HepG2 (cell line): ENCODE measurements at regions not wholly inside any gene's neighbourhood (a gene's known extent, or its start where the extent isn't known, plus 50 kb on each side); places are given as distances from the start of the nearest gene placed in this dataset.

Source experiments
- ATAC-seq: fragments of 200-7000 bp; cut with Tn5 transposase; 3 replicates; pipeline ENCODE4 v1.9.1; 2020; ENCODE audit warnings: mild to moderate bottlenecking, moderate library complexity
- BruUV-seq: library from RNA; stranded (reverse); fragments of 400-500 nt; replicated peaks from 2 replicates; lab custom pipeline; 2021; lab: Mats Ljungman, UMichigan
- CTCF ChIA-PET: fragments of 300-600 bp; formaldehyde crosslinking; extraction: SDS; loops from one replicate; lab custom pipeline; 2021; ENCODE audit warnings: low total read pairs, inconsistent platforms, low intra/inter-chr PET ratio; lab: Yijun Ruan, JAX
- POLR2A ChIA-PET: fragments of 350-600 bp; sonication (Branson Sonifier 250); formaldehyde crosslinking; loops from one replicate; lab custom pipeline; 2020; ENCODE audit warnings: antibody characterized with exemption, inconsistent platforms; lab: Yijun Ruan, JAX
- DNase-seq: peaks from one replicate; pipeline ENCODE4 v3.0.0-alpha.2; 2015; ENCODE audit warnings: low spot score
- FAIRE-seq: peaks from 3 replicates; lab custom pipeline; 2011; peaks lifted over from hg19 to GRCh38; lab: Jason Lieb, UNC
- H2AFZ ChIP-seq: one replicate; pipeline ENCODE4 v1.6.1; 2011; ENCODE audit warnings: low read length, inconsistent platforms
- H3K27ac ChIP-seq: fragments of 300-600 bp; 3 replicates; pipeline ENCODE4 v1.8.0; 2011; ENCODE audit warnings: mixed run types, mild to moderate bottlenecking, mixed read lengths, low read length, inconsistent platforms; ENCODE audit not compliant: insufficient read depth; ENCODE audit errors: extremely low read length
- H3K27me3 ChIP-seq, 2 experiments: fragments of 200-600 bp in 1 of 2; 2 replicates in 1 of 2; 3 replicates in 1 of 2; pipeline versions ENCODE4 v1.6.0 to v1.8.0; 2011; ENCODE audit warnings: low read length in 2 of 2, mild to moderate bottlenecking in 2 of 2, moderate library complexity in 2 of 2, inconsistent platforms in 1 of 2; ENCODE audit not compliant: insufficient read depth in 2 of 2, control insufficient read depth in 1 of 2
- H3K36me3 ChIP-seq, 2 experiments: fragments of 200-600 bp in 1 of 2; replicated peaks in 1 of 2; 2 replicates in 1 of 2; 3 replicates in 1 of 2; pipeline versions ENCODE4 v1.5.1 to v1.8.0; 2011; ENCODE audit warnings: low read length in 2 of 2, inconsistent platforms in 1 of 2; ENCODE audit not compliant: insufficient read depth in 2 of 2, control insufficient read depth in 1 of 2
- H3K4me1 ChIP-seq: 2 replicates; pipeline ENCODE4 v1.5.1; 2012; ENCODE audit warnings: low read length, inconsistent platforms; ENCODE audit not compliant: insufficient read depth
- H3K4me2 ChIP-seq: 2 replicates; pipeline ENCODE4 v1.6.0; 2011; ENCODE audit warnings: low read depth, low read length, inconsistent platforms
- H3K4me3 ChIP-seq, 3 experiments: fragments of 200-600 bp in 1 of 3; sonication (generic), shearing (Covaris generic) in 1 of 3; replicated peaks in 1 of 3; 2 replicates each; pipeline ENCODE4 v1.5.1; 2011 to 2016; ENCODE audit warnings: low read length in 3 of 3, inconsistent platforms in 2 of 3, low read depth in 2 of 3, mild to moderate bottlenecking in 2 of 3, control low read depth in 1 of 3, mixed read lengths in 1 of 3; ENCODE audit not compliant: insufficient read depth in 1 of 3
- H3K79me2 ChIP-seq: one replicate; pipeline ENCODE4 v1.6.1; 2011; ENCODE audit warnings: low read length, inconsistent platforms; ENCODE audit not compliant: insufficient read depth
- H3K9ac ChIP-seq: 2 replicates; pipeline ENCODE4 v1.6.0; 2011; ENCODE audit warnings: mild to moderate bottlenecking, low read depth, low read length, inconsistent platforms; ENCODE audit not compliant: insufficient read depth
- H3K9me3 ChIP-seq: 2 replicates; pipeline ENCODE4 v1.5.1; 2012; ENCODE audit warnings: mild to moderate bottlenecking, low read length
- H4K20me1 ChIP-seq: 2 replicates; pipeline ENCODE4 v1.6.0; 2011; ENCODE audit warnings: inconsistent platforms, mild to moderate bottlenecking, low read length, moderate library complexity; ENCODE audit not compliant: insufficient read depth
- FOXA1 ChIP-seq, 2 experiments: fragments of 450-650 bp in 1 of 2; sonication (generic) in 1 of 2; formaldehyde crosslinking in 1 of 2; IDR thresholded peaks; 2 replicates each; pipeline versions ENCODE4 v1.4.0 to v1.6.1; 2016 to 2020; ENCODE audit warnings: missing genetic modification reagents in 1 of 2
- KAT8 ChIP-seq: IDR thresholded peaks from 2 replicates; pipeline ENCODE4 v1.6.1; 2016; ENCODE audit warnings: missing genetic modification reagents, missing compliant biosample characterization
- RCOR2 ChIP-seq: IDR thresholded peaks from 2 replicates; pipeline ENCODE4 v1.6.1; 2016; ENCODE audit warnings: missing biosample characterization, missing genetic modification reagents
- RFXAP ChIP-seq: sonication (generic); formaldehyde crosslinking; IDR thresholded peaks from 2 replicates; pipeline ENCODE4 v1.4.0; 2020; ENCODE audit warnings: missing genetic modification reagents, borderline replicate concordance
- THAP9 ChIP-seq: sonication (generic); formaldehyde crosslinking; IDR thresholded peaks from 2 replicates; pipeline ENCODE4; 2020; ENCODE audit warnings: missing genetic modification reagents, mild to moderate bottlenecking, borderline replicate concordance
- ZBED4 ChIP-seq: sonication (generic); formaldehyde crosslinking; IDR thresholded peaks from 2 replicates; pipeline ENCODE4 v1.4.0; 2020; ENCODE audit warnings: missing genetic modification reagents, borderline replicate concordance
- ZBTB20 ChIP-seq: sonication (generic); formaldehyde crosslinking; IDR thresholded peaks from 2 replicates; pipeline ENCODE4 v1.8.1; 2023; ENCODE audit warnings: missing genetic modification reagents, low read depth, mild to moderate bottlenecking, borderline replicate concordance
- WGBS: methylation state at CpG from one replicate; pipeline ENCODE4 v1.1.6; 2017; ENCODE audit warnings: low lambda C conversion rate; 5-methylcytosine and 5-hydroxymethylcytosine counted together
- in situ Hi-C: cut with HindIII; loops from 2 replicates; pipeline ENCODE4 v1.10.0; 2017; ENCODE audit warnings: low pct_unique_long_range_greater_than_20kb; ENCODE audit not compliant: extremely low pct_ligation_motif_present
- intact Hi-C: fragments of 100-400 bp; cut with micrococcal nuclease; formaldehyde crosslinking; loops from one replicate; pipeline ENCODE4 v1.10.0; 2022; ENCODE audit not compliant: unreplicated experiment
- TF ChIP-seq, protein P1 (sequence below): sonication (generic); formaldehyde crosslinking; IDR thresholded peaks from 2 replicates; pipeline ENCODE4 v1.4.0; 2020; ENCODE audit warnings: mild to moderate bottlenecking, missing genetic modification reagents

GRCh38 chrX:98924511-98924910 lies 1485.6 kb downstream of the PCDH19 start:
- Histone ChIP-seq H3K4me1 (no peaks in the 10 kb centered on the region), H3K9me3 (no peaks in the 10 kb centered on the region), H3K4me2 (no peak overlapping the region), H4K20me1 (no peaks in the 10 kb centered on the region), H2AFZ (no peak overlapping the region), H3K79me2 (no peaks in the 10 kb centered on the region), H3K27me3 (no peaks in the 10 kb centered on the region), H3K27ac (no peak overlapping the region), H3K9ac (no peak overlapping the region), H3K4me3 (no peak overlapping the region), H3K36me3 (no peaks in the 10 kb centered on the region)
- TF ChIP-seq, protein P1, sequence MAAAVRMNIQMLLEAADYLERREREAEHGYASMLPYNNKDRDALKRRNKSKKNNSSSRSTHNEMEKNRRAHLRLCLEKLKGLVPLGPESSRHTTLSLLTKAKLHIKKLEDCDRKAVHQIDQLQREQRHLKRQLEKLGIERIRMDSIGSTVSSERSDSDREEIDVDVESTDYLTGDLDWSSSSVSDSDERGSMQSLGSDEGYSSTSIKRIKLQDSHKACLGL (CRISPR knock-in tag): no peak
- TF ChIP-seq KAT8 (no peak), ZBTB20 (CRISPR knock-in tag) (no peak), RCOR2 (CRISPR knock-in tag) (no peak), RFXAP (CRISPR knock-in tag) (no peak), ZBED4 (no peak), THAP9 (no peak), FOXA1 (IDR thresholded peaks at IDR 0.05) (no peak), FOXA1 (CRISPR knock-in tag; IDR thresholded peaks at IDR 0.05) (no peak)
- no TSS peak for BruUV-seq
- FAIRE-seq: no peak
- 12% methylated on average over 3 of the region's 3 CpGs for WGBS
- ATAC-seq: no peak
- ChIA-PET CTCF (no interaction called here), POLR2A (no interaction called here)
- in situ Hi-C loops (no loop called here), intact Hi-C loops (no loop called here)
- DNase-seq: no peak
